H1 (cell line): ENCODE measurements at regions not wholly inside any gene's neighbourhood (a gene's known extent, or its start where the extent isn't known, plus 50 kb on each side); places are given as distances from the start of the nearest gene placed in this dataset.

Source experiments
- CTCF ChIA-PET: fragments of 300-600 bp; sonication (Branson Sonifier 250); formaldehyde crosslinking; loops from one replicate; lab custom pipeline; 2021; ENCODE audit not compliant: partially characterized antibody; lab: Charles Lee
- POLR2A ChIA-PET: fragments of 300-600 bp; sonication (Branson Sonifier 250); formaldehyde crosslinking; loops from one replicate; lab custom pipeline; 2021; ENCODE audit warnings: inconsistent platforms; ENCODE audit not compliant: partially characterized antibody; lab: Charles Lee
- DNase-seq, 2 experiments: peaks; one replicate each; pipeline versions ENCODE4 v3.0.0 to v3.0.0-alpha.2; 2010 to 2022; ENCODE audit warnings: low spot score in 2 of 2, low read depth in 1 of 2, mixed read lengths in 1 of 2
- FAIRE-seq: peaks from 2 replicates; lab custom pipeline; 2011; peaks lifted over from hg19 to GRCh38; lab: Jason Lieb, UNC
- H2AFZ ChIP-seq: 2 replicates; pipeline ENCODE4 v1.8.1; 2012; ENCODE audit warnings: low read length, inconsistent platforms
- H2AK5ac ChIP-seq: 2 replicates; pipeline ENCODE4 v1.6.1; 2013; ENCODE audit warnings: low read depth, low read length
- H2BK120ac ChIP-seq: replicated peaks from 2 replicates; pipeline ENCODE3; 2013; ENCODE audit warnings: low read depth, low read length, inconsistent platforms
- H2BK12ac ChIP-seq: 2 replicates; pipeline ENCODE4 v1.6.1; 2013; ENCODE audit warnings: low read depth, low read length
- H2BK15ac ChIP-seq: 2 replicates; pipeline ENCODE4 v1.6.1; 2013; ENCODE audit warnings: low read length
- H2BK20ac ChIP-seq: 2 replicates; pipeline ENCODE4 v1.6.1; 2013; ENCODE audit warnings: low read length
- H2BK5ac ChIP-seq: 2 replicates; pipeline ENCODE4 v1.6.1; 2013; ENCODE audit warnings: low read depth, low read length
- H3K14ac ChIP-seq: 2 replicates; pipeline ENCODE4 v1.6.1; 2013; ENCODE audit warnings: inconsistent platforms; ENCODE audit not compliant: insufficient read length
- H3K18ac ChIP-seq: 2 replicates; pipeline ENCODE4 v1.6.1; 2013; ENCODE audit warnings: low read length; ENCODE audit errors: extremely low read depth
- H3K23ac ChIP-seq: 2 replicates; pipeline ENCODE4 v1.6.1; 2013; ENCODE audit warnings: inconsistent platforms; ENCODE audit not compliant: insufficient read length
- H3K23me2 ChIP-seq: 2 replicates; pipeline ENCODE4 v1.6.1; 2013; ENCODE audit warnings: low read depth, low read length
- H3K27ac ChIP-seq: 2 replicates; pipeline ENCODE4 v1.6.1; 2011; ENCODE audit warnings: low read depth, low read length, inconsistent platforms
- H3K27me3 ChIP-seq, 4 experiments: replicated peaks in 1 of 4; 1 replicate in 1 of 4; 2 replicates in 3 of 4; pipeline versions ENCODE4 v1.6.1 to v1.8.1; 2011 to 2013; ENCODE audit warnings: low read length in 3 of 4, mild to moderate bottlenecking in 3 of 4, inconsistent platforms in 2 of 4, mixed read lengths in 2 of 4, moderate library complexity in 1 of 4; ENCODE audit not compliant: control insufficient read depth in 3 of 4, insufficient read depth in 3 of 4; ENCODE audit errors: extremely low read depth in 1 of 4
- H3K36me3 ChIP-seq, 4 experiments: 2 replicates each; pipeline versions ENCODE4 v1.6.1 to v1.8.1; 2011 to 2013; ENCODE audit warnings: mild to moderate bottlenecking in 4 of 4, low read length in 3 of 4, moderate library complexity in 2 of 4, control low read depth in 1 of 4, inconsistent platforms in 1 of 4; ENCODE audit not compliant: insufficient read depth in 4 of 4, control insufficient read depth in 2 of 4
- H3K4ac ChIP-seq: replicated peaks from 2 replicates; pipeline ENCODE3; 2013; ENCODE audit warnings: low read length, low read depth, mixed read lengths, inconsistent platforms; ENCODE audit not compliant: insufficient read length
- H3K4me1 ChIP-seq, 4 experiments: replicated peaks in 1 of 4; 1 replicate in 1 of 4; 2 replicates in 3 of 4; pipeline versions ENCODE4 v1.6.1 to v1.8.1; 2011 to 2013; ENCODE audit warnings: low read length in 3 of 4, inconsistent platforms in 2 of 4, mixed read lengths in 1 of 4; ENCODE audit not compliant: insufficient read depth in 4 of 4, control insufficient read depth in 3 of 4
- H3K4me2 ChIP-seq, 2 experiments: 2 replicates each; pipeline versions ENCODE4 v1.6.1 to v1.8.1; 2011 to 2013; ENCODE audit warnings: low read depth in 2 of 2, low read length in 2 of 2, control low read depth in 1 of 2, inconsistent platforms in 1 of 2, mild to moderate bottlenecking in 1 of 2; ENCODE audit not compliant: insufficient read depth in 1 of 2
- H3K4me3 ChIP-seq, 4 experiments: fragments of 200-600, 300-600 bp in 1 of 4; sonication (generic), shearing (Covaris generic), sonication (Bioruptor Twin) in 1 of 4; 2 replicates each; pipeline versions ENCODE4 v1.5.1 to v1.8.1; 2011 to 2016; ENCODE audit warnings: low read length in 4 of 4, low read depth in 3 of 4, control low read depth in 2 of 4, inconsistent platforms in 2 of 4, mild to moderate bottlenecking in 2 of 4, mixed read lengths in 1 of 4, moderate library complexity in 1 of 4; ENCODE audit not compliant: insufficient read depth in 2 of 4; ENCODE audit errors: extremely low read depth in 1 of 4
- H3K56ac ChIP-seq: replicated peaks from 2 replicates; pipeline ENCODE3; 2013; ENCODE audit warnings: low read depth, mild to moderate bottlenecking, mixed read lengths, low read length, inconsistent platforms; ENCODE audit not compliant: insufficient read length
- H3K79me1 ChIP-seq: 2 replicates; pipeline ENCODE4 v1.6.1; 2013; ENCODE audit warnings: low read depth, low read length, control low read depth
- H3K79me2 ChIP-seq, 2 experiments: 2 replicates each; pipeline versions ENCODE4 v1.6.1 to v1.8.1; 2012 to 2013; ENCODE audit warnings: low read length in 2 of 2, mild to moderate bottlenecking in 2 of 2, inconsistent platforms in 1 of 2; ENCODE audit not compliant: insufficient read depth in 2 of 2, control insufficient read depth in 1 of 2
- H3K9ac ChIP-seq, 4 experiments: replicated peaks in 1 of 4; 1 replicate in 1 of 4; 2 replicates in 3 of 4; pipeline versions ENCODE4 v1.6.1 to v1.8.1; 2011 to 2013; ENCODE audit warnings: low read depth in 3 of 4, low read length in 3 of 4, control low read depth in 2 of 4, mild to moderate bottlenecking in 2 of 4, moderate library complexity in 2 of 4, inconsistent platforms in 1 of 4; ENCODE audit errors: extremely low read depth in 1 of 4
- H3K9me3 ChIP-seq, 2 experiments: 2 replicates each; pipeline versions ENCODE4 v1.6.1 to v1.8.1; 2012 to 2013; ENCODE audit warnings: mild to moderate bottlenecking in 2 of 2, moderate library complexity in 2 of 2, control low read depth in 1 of 2, inconsistent platforms in 1 of 2, low read depth in 1 of 2, low read length in 1 of 2, mixed read lengths in 1 of 2; ENCODE audit not compliant: insufficient read depth in 2 of 2
- H4K20me1 ChIP-seq, 2 experiments: replicated peaks in 1 of 2; 2 replicates each; pipeline versions ENCODE3 to v1.8.1; 2011 to 2013; ENCODE audit warnings: inconsistent platforms in 2 of 2, low read length in 2 of 2, mild to moderate bottlenecking in 1 of 2; ENCODE audit not compliant: insufficient read depth in 2 of 2, control insufficient read depth in 1 of 2
- H4K5ac ChIP-seq: 2 replicates; pipeline ENCODE4 v1.6.1; 2013; ENCODE audit warnings: low read length, low read depth, mixed read lengths, inconsistent platforms; ENCODE audit not compliant: insufficient read length
- H4K8ac ChIP-seq: 2 replicates; pipeline ENCODE4 v1.8.0; 2013; ENCODE audit warnings: mild to moderate bottlenecking, moderate library complexity, low read length, inconsistent platforms; ENCODE audit not compliant: insufficient read depth; ENCODE audit errors: extremely low read depth
- H4K91ac ChIP-seq: replicated peaks from 2 replicates; pipeline ENCODE3; 2013; ENCODE audit warnings: low read length, mixed read lengths, inconsistent platforms; ENCODE audit not compliant: insufficient read length
- BCL11A ChIP-seq, 2 experiments: IDR thresholded peaks; one replicate each; pipeline ENCODE4 v1.6.1; 2011; ENCODE audit warnings: low read depth in 2 of 2, low read length in 2 of 2, mild to moderate bottlenecking in 2 of 2
- E2F6 ChIP-seq: IDR thresholded peaks from 2 replicates; pipeline ENCODE4 v1.6.1; 2012; ENCODE audit warnings: inconsistent platforms
- FOSL1 ChIP-seq: IDR thresholded peaks from 2 replicates; pipeline ENCODE4 v1.6.1; 2011; ENCODE audit warnings: mild to moderate bottlenecking, low read depth, low read length, moderate library complexity; ENCODE audit not compliant: insufficient read depth
- GABPA ChIP-seq: IDR thresholded peaks from 2 replicates; pipeline ENCODE4 v1.6.1; 2011; ENCODE audit warnings: mild to moderate bottlenecking, low read length, moderate library complexity, borderline replicate concordance; ENCODE audit not compliant: insufficient read depth
- JUN ChIP-seq: IDR thresholded peaks from 2 replicates; pipeline ENCODE4 v1.6.1; 2011; ENCODE audit warnings: low read depth, mild to moderate bottlenecking, improper control_type of control experiment, low read length
- KDM1A ChIP-seq: fragments of 200-600, 300-600 bp; sonication (generic); IDR thresholded peaks from 2 replicates; pipeline ENCODE4 v1.7.1; 2016; ENCODE audit warnings: mild to moderate bottlenecking, low read length, borderline replicate concordance
- KDM4A ChIP-seq: IDR thresholded peaks from one replicate; pipeline ENCODE4 v1.7.1; 2012; ENCODE audit warnings: low read depth, mild to moderate bottlenecking, moderate library complexity, low read length, inconsistent platforms; ENCODE audit not compliant: severe bottlenecking
- SIX5 ChIP-seq: IDR thresholded peaks from 2 replicates; pipeline ENCODE4 v1.6.1; 2011; ENCODE audit warnings: mild to moderate bottlenecking, low read depth, low read length

GRCh38 chr3:80898211-80898610 is 863.2 kb downstream of the GBE1 start:
- Histone ChIP-seq H3K56ac (no peak overlapping the region), H4K8ac (no peak overlapping the region), H3K36me3 (no peaks in the 10 kb centered on the region), H3K4ac (no peak overlapping the region), H3K9ac (no peak overlapping the region), H2BK5ac (no peak overlapping the region), H2AK5ac (no peak overlapping the region), H3K79me2 (no peaks in the 10 kb centered on the region), H3K9me3 (no peaks in the 10 kb centered on the region), H3K23ac (no peak overlapping the region), H4K5ac (no peak overlapping the region), H4K91ac (no peak overlapping the region), H3K4me3 (no peak overlapping the region), H3K4me1 (no peaks in the 10 kb centered on the region), H3K27ac (no peak overlapping the region), H3K23me2 (no peaks in the 10 kb centered on the region), H2BK15ac (no peak overlapping the region), H3K4me2 (no peak overlapping the region), H2BK120ac (no peak overlapping the region), H3K27me3 (no peaks in the 10 kb centered on the region), H3K14ac (no peak overlapping the region), H3K18ac (no peak overlapping the region), H2BK20ac (no peak overlapping the region), H2BK12ac (no peak overlapping the region), H4K20me1 (no peaks in the 10 kb centered on the region), H2AFZ (no peak overlapping the region), H3K79me1 (no peaks in the 10 kb centered on the region)
- CTCF ChIA-PET, result interaction anchor here (0.8 kb wide), 1 partner anchor 154 kb away, joined by 3 read pairs; no protein-coding TSS in a partner anchor
- DNase-seq (no peak), FAIRE-seq (no peak)
- POLR2A ChIA-PET, result no interaction called here
- TF ChIP-seq GABPA, result no peak
- TF ChIP-seq E2F6, result no peak
- no peak for TF ChIP-seq JUN
- no peak for TF ChIP-seq FOSL1
- TF ChIP-seq KDM1A, result no peak
- no peak for TF ChIP-seq SIX5
- TF ChIP-seq BCL11A (IDR thresholded peaks at IDR 0.05; ENCODE audit: low read depth in 2 of 2, low read length in 2 of 2), result no peak
- no peak for TF ChIP-seq KDM4A
